A673 (cell line): ENCODE measurements at regions not wholly inside any gene's neighbourhood (a gene's known extent, or its start where the extent isn't known, plus 50 kb on each side); places are given as distances from the start of the nearest gene placed in this dataset.
"Not testable (repeated sequence)": the region's sequence is repeated elsewhere in the genome, so short reads cannot be mapped to it uniquely, and the experiment has no call there.

ENCODE experiments used
- BruUV-seq: library from RNA; stranded (reverse); fragments of 400-500 nt; replicated peaks from 2 replicates; lab custom pipeline; 2021; lab: Mats Ljungman, UMichigan
- CTCF ChIA-PET: fragments of 300-600 bp; sonication (Branson Sonifier 250); formaldehyde crosslinking; loops from one replicate; lab custom pipeline; 2022; ENCODE audit warnings: antibody characterized with exemption; lab: Charles Lee
- POLR2A ChIA-PET: fragments of 300-600 bp; sonication (Branson Sonifier 250); formaldehyde crosslinking; loops from one replicate; lab custom pipeline; 2022; ENCODE audit warnings: antibody characterized with exemption; ENCODE audit not compliant: low non-redundant PET; lab: Charles Lee
- DNase-seq: peaks from one replicate; pipeline ENCODE4 v3.0.0-alpha.2; 2015; ENCODE audit warnings: low spot score
- H3K27ac ChIP-seq: fragments of 200-600 bp; sonication (generic); 2 replicates; pipeline ENCODE4 v1.5.1; 2016; ENCODE audit warnings: mixed run types, low read depth, mild to moderate bottlenecking, mixed read lengths, antibody characterized with exemption, low read length; ENCODE audit not compliant: poor library complexity, severe bottlenecking
- H3K27me3 ChIP-seq: fragments of 200-600 bp; sonication (generic); replicated peaks from 2 replicates; pipeline ENCODE4 v1.6.1; 2017; ENCODE audit warnings: mixed run types, low read depth, mild to moderate bottlenecking, mixed read lengths, antibody characterized with exemption, low read length; ENCODE audit not compliant: insufficient read depth, poor library complexity
- H3K36me3 ChIP-seq: fragments of 200-600 bp; sonication (generic); 2 replicates; pipeline ENCODE4 v1.6.1; 2016; ENCODE audit warnings: mixed run types, mild to moderate bottlenecking, mixed read lengths, antibody characterized with exemption, low read length; ENCODE audit not compliant: insufficient read depth, poor library complexity, severe bottlenecking
- H3K4me1 ChIP-seq: fragments of 200-600 bp; sonication (generic); 2 replicates; pipeline ENCODE4 v1.6.1; 2017; ENCODE audit warnings: mixed run types, mild to moderate bottlenecking, mixed read lengths, antibody characterized with exemption, low read length; ENCODE audit not compliant: insufficient read depth, poor library complexity, severe bottlenecking
- H3K4me3 ChIP-seq: fragments of 200-600 bp; sonication (generic); 2 replicates; pipeline ENCODE4 v1.5.1; 2016; ENCODE audit warnings: low read depth, mixed run types, mild to moderate bottlenecking, mixed read lengths, low read length; ENCODE audit not compliant: poor library complexity, severe bottlenecking
- H3K9me3 ChIP-seq: fragments of 200-600 bp; sonication (generic); 2 replicates; pipeline ENCODE4 v1.6.1; 2016; ENCODE audit warnings: mixed run types, low read depth, mild to moderate bottlenecking, mixed read lengths, antibody characterized with exemption, low read length; ENCODE audit not compliant: poor library complexity, severe bottlenecking
- EZH2 ChIP-seq: fragments of 200-600 bp; sonication (generic); IDR thresholded peaks from 2 replicates; pipeline ENCODE4 v1.6.1; 2017; ENCODE audit warnings: borderline replicate concordance, low read depth, mild to moderate bottlenecking, mixed read lengths, antibody characterized with exemption, low read length; ENCODE audit not compliant: poor library complexity, severe bottlenecking
- intact Hi-C: fragments of 100-400 bp; cut with micrococcal nuclease; formaldehyde crosslinking; loops from one replicate; pipeline ENCODE4 v1.10.0; 2022; ENCODE audit not compliant: unreplicated experiment
- TF ChIP-seq, protein P1 (sequence below): fragments of 300-800, 200-600 bp; sonication (generic); conservative IDR thresholded peaks from 2 replicates; pipeline ENCODE4 v1.5.1; 2017; ENCODE audit warnings: low read depth, mild to moderate bottlenecking, antibody characterized with exemption, low read length, moderate library complexity, mixed read lengths

DNA sequence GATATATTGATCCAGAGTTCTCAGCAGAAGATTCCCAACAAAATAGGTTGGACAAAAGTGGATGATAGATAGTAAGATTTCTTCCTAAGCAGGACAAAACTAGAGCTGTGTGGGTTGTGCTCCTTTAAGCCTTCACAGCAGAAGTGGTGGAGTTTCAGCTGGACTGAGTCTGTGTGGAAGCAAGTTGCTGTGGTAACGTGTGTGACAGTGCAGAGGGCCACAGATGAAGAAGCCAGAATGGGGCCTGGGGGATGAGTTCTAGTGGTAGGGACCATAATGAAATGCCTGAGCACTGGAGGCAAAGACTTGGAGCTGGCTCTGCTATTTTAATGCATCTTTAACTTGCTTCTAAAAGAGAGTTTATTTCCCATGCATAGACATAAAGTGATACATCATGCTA is 238.7 kb upstream of the POGK start:
- Histone ChIP-seq H3K4me3 (no peak overlapping the region), H3K36me3 (no peaks in the 10 kb centered on the region), H3K27ac (no peak overlapping the region), H3K27me3 (no peaks in the 10 kb centered on the region), H3K9me3 (no peaks in the 10 kb centered on the region), H3K4me1 (no peaks in the 10 kb centered on the region)
- TF ChIP-seq, protein P1, sequence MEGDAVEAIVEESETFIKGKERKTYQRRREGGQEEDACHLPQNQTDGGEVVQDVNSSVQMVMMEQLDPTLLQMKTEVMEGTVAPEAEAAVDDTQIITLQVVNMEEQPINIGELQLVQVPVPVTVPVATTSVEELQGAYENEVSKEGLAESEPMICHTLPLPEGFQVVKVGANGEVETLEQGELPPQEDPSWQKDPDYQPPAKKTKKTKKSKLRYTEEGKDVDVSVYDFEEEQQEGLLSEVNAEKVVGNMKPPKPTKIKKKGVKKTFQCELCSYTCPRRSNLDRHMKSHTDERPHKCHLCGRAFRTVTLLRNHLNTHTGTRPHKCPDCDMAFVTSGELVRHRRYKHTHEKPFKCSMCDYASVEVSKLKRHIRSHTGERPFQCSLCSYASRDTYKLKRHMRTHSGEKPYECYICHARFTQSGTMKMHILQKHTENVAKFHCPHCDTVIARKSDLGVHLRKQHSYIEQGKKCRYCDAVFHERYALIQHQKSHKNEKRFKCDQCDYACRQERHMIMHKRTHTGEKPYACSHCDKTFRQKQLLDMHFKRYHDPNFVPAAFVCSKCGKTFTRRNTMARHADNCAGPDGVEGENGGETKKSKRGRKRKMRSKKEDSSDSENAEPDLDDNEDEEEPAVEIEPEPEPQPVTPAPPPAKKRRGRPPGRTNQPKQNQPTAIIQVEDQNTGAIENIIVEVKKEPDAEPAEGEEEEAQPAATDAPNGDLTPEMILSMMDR: no peak
- no peak for TF ChIP-seq EZH2
- intact Hi-C loops: no loop called here
- no TSS peak for BruUV-seq
- no peak for DNase-seq
- ChIA-PET CTCF (no interaction called here), POLR2A (no interaction called here)

DNA sequence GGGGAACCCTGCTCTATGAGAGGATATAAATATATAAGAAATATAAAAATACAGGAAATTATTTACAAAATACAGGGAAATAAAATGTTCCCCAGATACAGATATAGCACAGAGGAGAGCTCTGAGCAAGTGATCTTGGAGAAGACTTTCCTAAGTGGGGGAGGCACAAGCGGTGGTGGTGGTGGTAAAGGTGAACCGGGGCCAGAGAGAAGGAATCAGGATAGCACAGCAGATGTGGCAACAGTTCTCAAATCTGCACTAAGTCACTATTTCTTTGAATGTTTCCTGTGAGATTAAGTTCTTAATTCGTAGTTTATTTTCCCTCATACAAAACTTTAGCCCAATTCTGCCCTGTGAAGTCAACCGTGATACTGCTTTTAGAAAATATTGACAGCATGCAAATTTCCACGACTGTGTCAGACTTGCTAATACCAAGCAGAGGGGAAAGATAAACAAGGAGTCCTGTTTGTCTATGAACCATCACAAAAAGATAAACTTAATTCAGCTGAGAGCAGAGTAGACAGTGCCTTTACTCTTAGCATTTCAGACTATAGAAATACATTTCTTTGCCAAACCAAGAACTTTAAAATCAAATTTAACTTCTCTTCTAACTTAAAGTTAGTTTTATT is 237.5 kb upstream of the POGK start:
- no peak overlapping the region for H3K4me3 ChIP-seq
- intact Hi-C loops: no loop called here
- H3K27ac ChIP-seq: no peak overlapping the region
- TF ChIP-seq, protein P1: no peak
- no peak for TF ChIP-seq EZH2
- CTCF ChIA-PET: no interaction called here
- H3K36me3 ChIP-seq: no peaks in the 10 kb centered on the region
- no peaks in the 10 kb centered on the region for H3K27me3 ChIP-seq
- no peaks in the 10 kb centered on the region for H3K4me1 ChIP-seq
- POLR2A ChIA-PET: no interaction called here
- H3K9me3 ChIP-seq: no peaks in the 10 kb centered on the region
- no peak for DNase-seq
- BruUV-seq: no TSS peak

DNA sequence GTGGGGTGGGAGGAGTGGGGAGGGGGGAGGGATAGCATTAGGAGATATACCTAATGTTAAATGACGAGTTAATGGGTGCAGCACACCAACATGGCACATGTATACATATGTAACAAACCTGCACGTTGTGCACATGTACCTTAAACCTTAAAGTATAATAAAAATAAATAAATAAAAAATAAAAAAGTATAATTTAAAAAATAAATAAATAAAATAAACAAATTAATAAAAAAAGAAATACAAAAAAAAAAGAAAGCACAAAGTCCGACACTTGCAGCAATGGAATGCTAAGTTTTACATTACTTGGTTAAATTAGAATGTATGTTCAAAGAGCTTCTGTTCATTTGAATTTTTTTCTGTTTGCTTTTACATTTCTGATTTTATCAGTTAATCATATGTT is 236.5 kb upstream of the POGK start:
- H3K27me3 ChIP-seq, DNase-seq, CTCF ChIA-PET, H3K36me3 ChIP-seq, BruUV-seq, intact Hi-C loops, H3K9me3 ChIP-seq, H3K4me1 ChIP-seq, POLR2A ChIA-PET, H3K27ac ChIP-seq, H3K4me3 ChIP-seq: not testable (repeated sequence)

DNA sequence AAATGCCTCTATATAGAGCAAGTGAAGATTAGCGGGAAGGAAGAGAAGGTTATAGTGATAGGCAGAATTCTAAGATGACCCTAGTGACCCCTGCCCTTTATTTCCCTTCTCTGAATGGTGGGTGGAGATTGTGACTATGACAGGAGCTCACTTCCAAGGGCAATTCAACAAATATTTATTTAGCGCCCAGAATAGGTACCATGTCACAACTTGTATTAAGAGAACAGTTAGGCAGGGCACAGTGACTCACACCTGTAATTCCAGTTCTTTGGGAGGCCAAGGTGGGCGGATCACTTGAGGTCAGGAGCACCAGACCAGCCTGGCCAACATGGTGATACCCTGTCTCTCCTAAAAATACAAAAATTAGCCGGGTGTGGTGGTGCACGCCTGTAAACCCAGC is 236.0 kb upstream of the POGK start:
- POLR2A ChIA-PET: no interaction called here
- no peaks in the 10 kb centered on the region for H3K9me3 ChIP-seq
- CTCF ChIA-PET: no interaction called here
- H3K4me1 ChIP-seq: no peaks in the 10 kb centered on the region
- H3K36me3 ChIP-seq: no peaks in the 10 kb centered on the region
- DNase-seq: no peak
- no TSS peak for BruUV-seq
- intact Hi-C loops: no loop called here
- no peaks in the 10 kb centered on the region for H3K27me3 ChIP-seq
- H3K4me3 ChIP-seq: no peak overlapping the region
- no peak overlapping the region for H3K27ac ChIP-seq
- TF ChIP-seq, protein P1: no peak
- TF ChIP-seq EZH2: no peak
